ENCODE measurements at regions not wholly inside any gene's neighbourhood (a gene's known extent, or its start where the extent isn't known, plus 50 kb on each side); places are given as distances from the start of the nearest gene placed in this dataset.

DNA sequence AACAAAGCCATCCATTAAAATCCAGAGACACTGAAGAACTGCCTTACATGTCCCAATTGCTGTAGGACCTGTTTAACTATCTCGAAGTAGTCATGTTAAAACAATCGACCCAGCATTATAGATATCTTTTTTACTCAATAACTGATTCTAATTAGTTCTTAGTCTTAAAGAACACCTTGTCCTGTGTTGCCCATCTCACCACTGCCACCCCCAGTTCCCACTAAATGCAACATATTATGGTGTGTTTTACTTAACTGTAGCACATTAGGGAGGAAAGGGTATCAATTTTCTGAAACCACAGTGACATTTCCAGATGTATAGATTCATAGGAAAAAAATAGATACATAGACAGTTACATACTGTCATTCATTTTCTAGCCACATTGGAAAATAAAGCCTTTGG lies 221.2 kb downstream of the MEF2C start:
- intact Hi-C loops (cut with micrococcal nuclease; ENCODE audit: unreplicated experiment): no loop called here
- Histone ChIP-seq H3K36me3 (ENCODE audit: control insufficient read depth in 2 of 2, insufficient read depth in 2 of 2, low read length in 1 of 2) (no peaks in the 10 kb centered on the region), H3K27me3 (replicated peaks in 1 of 2; ENCODE audit: control insufficient read depth in 2 of 2, insufficient read depth in 2 of 2, low read length in 1 of 2) (peaks cover 0 to 30% of the 10 kb centered on the region in 2 experiments; a peak in 2 of 4 replicates), H3K27ac (ENCODE audit: control insufficient read depth, insufficient read depth) (no peak overlapping the region), H3K9me3 (replicated peaks; ENCODE audit: control insufficient read depth, insufficient read depth, low read length) (peaks cover 2% of the 10 kb centered on the region; the same call in 2 of the 3 replicates), H2AFZ (ENCODE audit: control insufficient read depth, low read depth, low read length) (no peak overlapping the region), H3K4me2 (ENCODE audit: control insufficient read depth, insufficient read depth) (peak overlapping the region; percentile 88; the same call in 1 of the 2 replicates), H3K79me2 (ENCODE audit: control insufficient read depth, insufficient read depth, low read length) (no peaks in the 10 kb centered on the region), H3K9ac (ENCODE audit: control insufficient read depth, insufficient read depth, low read length) (no peak overlapping the region), H4K20me1 (ENCODE audit: control insufficient read depth, insufficient read depth) (no peaks in the 10 kb centered on the region), H3K4me3 (no peak overlapping the region), H3K4me1 (ENCODE audit: control insufficient read depth, insufficient read depth, low read length) (peaks cover 20% of the 10 kb centered on the region)
- FAIRE-seq: no peak
- ChIA-PET SMC1A (ENCODE audit: uncharacterized antibody, unreplicated experiment) (no interaction called here), RAD21 (ENCODE audit: unreplicated experiment) (no interaction called here), CTCF (no interaction called here), POLR2A (no interaction called here)
- in situ Hi-C loops (cut with MboI): no loop called here
- DNase-seq (ENCODE audit: low read depth, low spot score): no peak
- TF ChIP-seq RB1 (IDR thresholded peaks at IDR 0.05; ENCODE audit: borderline replicate concordance) (no peak), POU2F2 (IDR thresholded peaks at IDR 0.05; ENCODE audit: borderline replicate concordance, low read depth, low read length) (no peak), ESRRA (IDR thresholded peaks at IDR 0.05; ENCODE audit: low read length) (no peak), ZBTB11 (CRISPR knock-in tag; IDR thresholded peaks at IDR 0.05) (no peak)
- TF ChIP-seq, protein P1, sequence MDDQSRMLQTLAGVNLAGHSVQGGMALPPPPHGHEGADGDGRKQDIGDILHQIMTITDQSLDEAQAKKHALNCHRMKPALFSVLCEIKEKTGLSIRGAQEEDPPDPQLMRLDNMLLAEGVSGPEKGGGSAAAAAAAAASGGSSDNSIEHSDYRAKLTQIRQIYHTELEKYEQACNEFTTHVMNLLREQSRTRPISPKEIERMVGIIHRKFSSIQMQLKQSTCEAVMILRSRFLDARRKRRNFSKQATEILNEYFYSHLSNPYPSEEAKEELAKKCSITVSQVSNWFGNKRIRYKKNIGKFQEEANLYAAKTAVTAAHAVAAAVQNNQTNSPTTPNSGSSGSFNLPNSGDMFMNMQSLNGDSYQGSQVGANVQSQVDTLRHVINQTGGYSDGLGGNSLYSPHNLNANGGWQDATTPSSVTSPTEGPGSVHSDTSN (IDR thresholded peaks at IDR 0.05; ENCODE audit: insufficient replicate concordance, low read depth, low read length): no peak
- TF ChIP-seq, protein P2, sequence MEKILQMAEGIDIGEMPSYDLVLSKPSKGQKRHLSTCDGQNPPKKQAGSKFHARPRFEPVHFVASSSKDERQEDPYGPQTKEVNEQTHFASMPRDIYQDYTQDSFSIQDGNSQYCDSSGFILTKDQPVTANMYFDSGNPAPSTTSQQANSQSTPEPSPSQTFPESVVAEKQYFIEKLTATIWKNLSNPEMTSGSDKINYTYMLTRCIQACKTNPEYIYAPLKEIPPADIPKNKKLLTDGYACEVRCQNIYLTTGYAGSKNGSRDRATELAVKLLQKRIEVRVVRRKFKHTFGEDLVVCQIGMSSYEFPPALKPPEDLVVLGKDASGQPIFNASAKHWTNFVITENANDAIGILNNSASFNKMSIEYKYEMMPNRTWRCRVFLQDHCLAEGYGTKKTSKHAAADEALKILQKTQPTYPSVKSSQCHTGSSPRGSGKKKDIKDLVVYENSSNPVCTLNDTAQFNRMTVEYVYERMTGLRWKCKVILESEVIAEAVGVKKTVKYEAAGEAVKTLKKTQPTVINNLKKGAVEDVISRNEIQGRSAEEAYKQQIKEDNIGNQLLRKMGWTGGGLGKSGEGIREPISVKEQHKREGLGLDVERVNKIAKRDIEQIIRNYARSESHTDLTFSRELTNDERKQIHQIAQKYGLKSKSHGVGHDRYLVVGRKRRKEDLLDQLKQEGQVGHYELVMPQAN (conservative IDR thresholded peaks at IDR 0.05): no peak
- TF ChIP-seq, protein P3, sequence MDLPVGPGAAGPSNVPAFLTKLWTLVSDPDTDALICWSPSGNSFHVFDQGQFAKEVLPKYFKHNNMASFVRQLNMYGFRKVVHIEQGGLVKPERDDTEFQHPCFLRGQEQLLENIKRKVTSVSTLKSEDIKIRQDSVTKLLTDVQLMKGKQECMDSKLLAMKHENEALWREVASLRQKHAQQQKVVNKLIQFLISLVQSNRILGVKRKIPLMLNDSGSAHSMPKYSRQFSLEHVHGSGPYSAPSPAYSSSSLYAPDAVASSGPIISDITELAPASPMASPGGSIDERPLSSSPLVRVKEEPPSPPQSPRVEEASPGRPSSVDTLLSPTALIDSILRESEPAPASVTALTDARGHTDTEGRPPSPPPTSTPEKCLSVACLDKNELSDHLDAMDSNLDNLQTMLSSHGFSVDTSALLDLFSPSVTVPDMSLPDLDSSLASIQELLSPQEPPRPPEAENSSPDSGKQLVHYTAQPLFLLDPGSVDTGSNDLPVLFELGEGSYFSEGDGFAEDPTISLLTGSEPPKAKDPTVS (IDR thresholded peaks at IDR 0.05; ENCODE audit: low read depth, low read length): no peak
- 0% methylated on average over 2 of the region's 2 CpGs for WGBS (ENCODE audit: insufficient coverage, insufficient replicate concordance, low lambda C conversion rate, missing lambda C conversion rate)
- no peak for ATAC-seq
- BruUV-seq (replicated peaks): no TSS peak

All from GM12878 (cell line).